ENCODE measurements at regions not wholly inside any gene's neighbourhood (a gene's known extent, or its start where the extent isn't known, plus 50 kb on each side); places are given as distances from the start of the nearest gene placed in this dataset.
"Not testable (repeated sequence)": the region's sequence is repeated elsewhere in the genome, so short reads cannot be mapped to it uniquely, and the experiment has no call there.

DNA sequence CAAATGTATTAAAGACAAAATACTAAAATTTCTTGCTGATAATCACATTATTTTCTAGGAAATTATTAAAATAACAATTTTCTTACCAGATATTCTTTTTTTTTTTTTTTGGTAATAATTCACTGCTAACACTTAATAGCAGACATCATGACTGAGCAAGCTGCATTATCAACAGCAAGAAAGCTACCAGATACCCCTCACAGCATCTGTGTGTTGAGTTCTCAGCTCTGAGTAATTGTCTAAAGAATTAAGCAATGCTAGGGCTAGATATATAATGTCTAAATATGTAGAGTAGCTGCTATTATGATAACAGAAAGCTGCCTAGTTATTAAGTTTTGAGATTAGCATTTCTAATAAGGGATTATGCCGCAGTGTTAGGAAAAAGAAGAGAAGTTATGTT is 754.3 kb upstream of the PKDCC start:
- H3K4me1 Mint-ChIP-seq (ENCODE audit: low read depth), result no peaks in the 10 kb centered on the region
- H3K27ac Mint-ChIP-seq, result no peak overlapping the region
- H3K36me3 Mint-ChIP-seq (ENCODE audit: low read depth), result no peaks in the 10 kb centered on the region
- peaks cover 18% of the 10 kb centered on the region for H3K9me3 Mint-ChIP-seq
- H3K27me3 Mint-ChIP-seq, result no peaks in the 10 kb centered on the region
- intact Hi-C loops (cut with micrococcal nuclease), result no loop called here
- H3K4me3 Mint-ChIP-seq, result no peak overlapping the region

DNA sequence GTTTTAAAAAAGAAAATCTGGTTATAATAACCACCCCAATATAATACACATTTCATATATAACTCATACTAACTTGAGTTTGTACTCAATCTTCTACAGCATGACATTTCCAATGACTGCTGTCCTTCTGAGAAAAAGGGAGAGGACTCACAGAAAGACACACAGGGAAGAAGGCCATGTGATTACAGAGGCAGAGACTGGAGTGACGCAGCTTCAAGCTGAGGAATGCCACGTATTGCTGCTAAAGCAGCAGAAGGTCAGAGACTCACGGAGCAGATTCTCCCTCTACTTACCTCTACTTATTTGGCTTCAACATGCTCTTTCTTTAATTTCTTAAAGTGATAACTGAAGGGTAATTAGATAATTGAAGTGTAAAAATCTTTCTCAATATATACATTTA is 753.5 kb upstream of the PKDCC start:
- no peaks in the 10 kb centered on the region for H3K4me1 Mint-ChIP-seq (ENCODE audit: low read depth)
- no peaks in the 10 kb centered on the region for H3K27me3 Mint-ChIP-seq
- peaks cover 9% of the 10 kb centered on the region for H3K9me3 Mint-ChIP-seq
- no peak overlapping the region for H3K4me3 Mint-ChIP-seq
- H3K36me3 Mint-ChIP-seq (ENCODE audit: low read depth), result no peaks in the 10 kb centered on the region
- intact Hi-C loops (cut with micrococcal nuclease), result no loop called here
- no peak overlapping the region for H3K27ac Mint-ChIP-seq

DNA sequence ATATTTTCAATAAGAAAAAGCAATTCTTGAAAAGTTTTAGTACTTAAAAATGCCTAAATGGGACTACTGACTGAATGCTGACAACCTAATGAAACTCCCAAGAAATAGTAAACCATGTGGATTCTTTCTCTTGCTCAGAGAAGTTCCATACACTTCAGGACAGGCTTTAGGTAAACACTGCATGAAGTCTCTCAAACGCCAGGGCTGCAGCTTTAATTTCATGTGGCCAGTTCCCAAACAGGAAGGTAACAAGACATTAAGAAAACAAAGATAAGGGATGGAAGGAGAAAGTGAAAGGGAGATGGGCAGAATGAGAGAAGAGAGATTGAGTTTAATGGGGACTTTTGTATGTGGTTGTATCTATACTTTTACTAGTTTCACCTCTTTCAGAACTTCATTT is 734.7 kb upstream of the PKDCC start:
- Mint-ChIP-seq H3K4me3 (no peak overlapping the region), H3K9me3 (peaks cover 9% of the 10 kb centered on the region), H3K36me3 (ENCODE audit: low read depth) (no peaks in the 10 kb centered on the region), H3K27ac (no peak overlapping the region), H3K27me3 (no peaks in the 10 kb centered on the region), H3K4me1 (ENCODE audit: low read depth) (no peaks in the 10 kb centered on the region)
- intact Hi-C loops (cut with micrococcal nuclease), result no loop called here

DNA sequence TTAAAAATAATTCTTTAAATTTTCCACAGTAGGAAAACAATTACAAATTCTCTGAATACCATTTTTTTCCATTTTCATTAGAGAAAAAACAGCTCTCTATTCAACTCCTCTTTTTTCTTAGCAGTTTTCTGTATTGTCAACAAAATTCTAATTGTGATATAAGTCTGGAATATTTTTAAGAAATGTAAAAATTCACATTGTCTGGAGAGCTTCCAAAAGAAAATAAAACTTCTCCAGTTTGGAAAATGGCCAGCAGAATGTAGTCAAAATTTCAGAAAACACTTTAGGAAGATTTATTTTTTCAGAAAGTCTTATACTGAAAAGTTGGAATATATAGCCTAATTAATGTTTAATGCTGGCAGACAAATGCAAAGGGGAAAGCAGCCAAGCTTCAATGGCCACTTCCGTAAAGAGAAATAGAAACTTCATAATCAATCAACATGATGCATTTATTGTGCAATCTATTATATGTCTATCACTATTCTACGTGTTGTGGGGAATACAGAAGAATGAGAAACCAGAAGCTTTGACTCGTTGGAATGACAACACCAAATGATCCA is 733.2 kb upstream of the PKDCC start:
- Mint-ChIP-seq H3K9me3 (peaks cover 9% of the 10 kb centered on the region), H3K4me3 (no peak overlapping the region), H3K4me1 (ENCODE audit: low read depth) (no peaks in the 10 kb centered on the region), H3K27me3 (no peaks in the 10 kb centered on the region), H3K36me3 (ENCODE audit: low read depth) (no peaks in the 10 kb centered on the region), H3K27ac (no peak overlapping the region)
- intact Hi-C loops (cut with micrococcal nuclease), result no loop called here

DNA sequence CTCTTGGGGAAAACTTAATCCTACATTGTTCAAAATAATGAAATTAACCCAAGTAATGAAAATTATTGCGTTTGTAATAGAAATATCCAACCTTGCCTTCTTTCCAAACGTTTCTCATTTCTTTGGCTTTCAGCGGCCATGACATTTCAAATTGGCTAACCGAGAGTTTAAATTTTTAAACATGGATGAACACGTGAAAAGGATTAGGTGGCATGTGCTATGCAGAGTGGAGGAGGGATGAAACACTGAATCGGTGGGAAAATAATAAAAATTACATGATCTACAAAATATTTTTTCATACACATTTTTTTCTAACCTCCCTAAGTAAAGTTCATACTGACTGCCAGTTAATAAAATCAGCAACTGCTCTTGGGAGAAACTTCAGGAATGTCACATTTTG is 728.4 kb upstream of the PKDCC start:
- H3K27me3 Mint-ChIP-seq, result no peaks in the 10 kb centered on the region
- peaks cover 17% of the 10 kb centered on the region for H3K9me3 Mint-ChIP-seq
- H3K27ac Mint-ChIP-seq, result no peak overlapping the region
- no peak overlapping the region for H3K4me3 Mint-ChIP-seq
- H3K36me3 Mint-ChIP-seq (ENCODE audit: low read depth), result no peaks in the 10 kb centered on the region
- intact Hi-C loops (cut with micrococcal nuclease), result no loop called here
- no peaks in the 10 kb centered on the region for H3K4me1 Mint-ChIP-seq (ENCODE audit: low read depth)

DNA sequence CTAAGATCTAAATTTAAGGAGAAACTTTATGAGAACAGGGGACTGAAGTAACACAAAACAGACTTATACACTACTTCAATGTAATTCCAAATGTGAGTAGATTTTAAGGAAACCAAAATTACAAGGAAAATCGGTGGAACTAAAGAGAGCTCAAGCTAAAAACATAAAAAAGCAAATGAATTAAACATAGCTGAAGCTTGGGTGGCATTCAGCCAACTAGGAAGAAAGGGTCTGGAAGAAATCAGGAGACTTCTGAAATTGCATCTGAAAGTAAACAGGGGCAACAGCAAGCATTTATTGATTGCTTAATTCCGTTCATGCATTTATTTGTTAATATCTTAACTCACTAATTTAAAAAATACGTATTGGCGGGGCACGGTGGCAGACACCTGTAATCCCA is 727.3 kb upstream of the PKDCC start:
- no peaks in the 10 kb centered on the region for H3K27me3 Mint-ChIP-seq
- intact Hi-C loops (cut with micrococcal nuclease), result no loop called here
- no peaks in the 10 kb centered on the region for H3K36me3 Mint-ChIP-seq (ENCODE audit: low read depth)
- H3K4me3 Mint-ChIP-seq, result no peak overlapping the region
- H3K9me3 Mint-ChIP-seq, result peaks cover 16% of the 10 kb centered on the region
- H3K4me1 Mint-ChIP-seq (ENCODE audit: low read depth), result no peaks in the 10 kb centered on the region
- H3K27ac Mint-ChIP-seq, result no peak overlapping the region

DNA sequence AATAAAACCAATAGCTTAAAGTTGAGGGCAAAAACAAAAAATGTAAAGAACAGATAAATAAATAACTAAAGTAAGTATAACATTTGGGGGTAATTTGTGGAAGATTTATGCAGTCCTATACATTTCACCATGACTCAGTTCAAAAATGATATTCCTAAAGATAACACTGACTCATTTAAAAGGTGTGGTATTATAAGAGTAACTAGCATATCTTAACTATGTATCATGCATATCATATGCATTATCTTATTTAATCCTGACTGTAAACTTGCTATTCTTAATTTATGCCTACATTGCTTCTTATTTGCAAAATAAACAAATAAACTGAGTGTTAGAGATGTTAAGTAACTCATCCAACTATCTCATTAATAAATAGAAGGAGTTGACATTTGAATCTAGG is 726.5 kb upstream of the PKDCC start:
- Mint-ChIP-seq H3K4me1 (ENCODE audit: low read depth) (no peaks in the 10 kb centered on the region), H3K9me3 (peaks cover 8% of the 10 kb centered on the region), H3K4me3 (no peak overlapping the region), H3K36me3 (ENCODE audit: low read depth) (no peaks in the 10 kb centered on the region), H3K27me3 (no peaks in the 10 kb centered on the region), H3K27ac (no peak overlapping the region)
- intact Hi-C loops (cut with micrococcal nuclease), result no loop called here

DNA sequence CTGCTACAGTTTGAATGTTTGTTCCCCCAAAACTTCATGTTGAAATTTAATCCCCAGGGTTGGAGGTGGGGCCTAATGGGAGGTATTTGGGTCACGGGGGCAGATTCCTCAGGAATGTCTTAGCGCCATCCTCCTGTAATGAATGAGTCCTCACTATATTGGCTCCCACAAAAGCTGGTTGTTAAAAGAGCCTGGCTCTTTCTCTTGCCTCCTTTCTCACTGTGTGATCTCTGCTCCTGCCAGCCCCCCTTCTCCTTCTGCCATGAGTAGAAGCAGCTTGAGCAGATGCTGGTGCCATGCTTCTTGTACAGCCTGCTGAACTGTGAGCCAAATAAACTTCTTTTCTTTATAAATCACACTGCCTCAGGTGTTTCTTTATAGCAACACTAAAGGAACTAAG is 721.0 kb upstream of the PKDCC start:
- Mint-ChIP-seq H3K27me3 (no peaks in the 10 kb centered on the region), H3K4me1 (ENCODE audit: low read depth) (no peaks in the 10 kb centered on the region), H3K4me3 (no peak overlapping the region), H3K9me3 (no peaks in the 10 kb centered on the region), H3K27ac (no peak overlapping the region), H3K36me3 (ENCODE audit: low read depth) (no peaks in the 10 kb centered on the region)
- intact Hi-C loops (cut with micrococcal nuclease), result no loop called here

DNA sequence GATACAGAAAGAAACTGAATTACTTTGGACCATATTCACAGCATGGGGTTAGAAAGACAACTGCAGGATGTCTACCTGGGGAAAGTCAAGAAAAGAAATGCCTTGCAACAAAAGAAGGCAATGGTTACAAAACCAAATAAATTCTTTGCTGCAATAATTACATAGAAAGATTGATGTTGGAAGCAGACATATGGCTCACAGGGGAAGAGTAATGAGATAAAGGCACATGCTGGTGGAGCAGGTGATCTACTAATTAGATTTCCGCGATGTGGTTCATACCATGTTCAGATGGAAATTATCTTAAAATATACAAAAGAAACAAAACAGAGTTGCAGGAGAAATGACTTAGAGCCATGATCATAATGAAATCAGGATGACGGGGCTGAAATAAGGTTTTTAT is 718.8 kb upstream of the PKDCC start:
- Mint-ChIP-seq H3K9me3 (peaks cover 12% of the 10 kb centered on the region), H3K4me1 (ENCODE audit: low read depth) (no peaks in the 10 kb centered on the region), H3K36me3 (ENCODE audit: low read depth) (no peaks in the 10 kb centered on the region), H3K27ac (no peak overlapping the region), H3K27me3 (no peaks in the 10 kb centered on the region), H3K4me3 (no peak overlapping the region)
- intact Hi-C loops (cut with micrococcal nuclease), result no loop called here

DNA sequence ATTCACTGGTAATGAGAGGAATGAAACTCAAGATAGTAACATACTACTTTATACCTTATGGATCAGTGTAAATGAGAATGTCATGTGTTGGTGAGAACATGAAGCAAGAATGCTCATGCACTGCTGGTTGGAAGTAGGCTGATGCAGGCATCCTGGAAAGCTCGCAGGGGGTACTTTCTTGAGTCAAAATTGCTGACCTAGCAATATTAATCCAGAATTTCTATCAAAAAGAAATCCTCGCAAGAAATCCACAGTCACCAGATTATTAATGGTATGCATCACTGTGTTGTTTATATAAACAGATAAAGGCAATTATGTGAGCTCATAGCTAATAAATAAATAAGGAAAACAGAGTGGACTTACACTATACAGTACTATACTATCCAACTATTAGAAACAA is 713.7 kb upstream of the PKDCC start:
- no peaks in the 10 kb centered on the region for H3K4me1 Mint-ChIP-seq (ENCODE audit: low read depth)

DNA sequence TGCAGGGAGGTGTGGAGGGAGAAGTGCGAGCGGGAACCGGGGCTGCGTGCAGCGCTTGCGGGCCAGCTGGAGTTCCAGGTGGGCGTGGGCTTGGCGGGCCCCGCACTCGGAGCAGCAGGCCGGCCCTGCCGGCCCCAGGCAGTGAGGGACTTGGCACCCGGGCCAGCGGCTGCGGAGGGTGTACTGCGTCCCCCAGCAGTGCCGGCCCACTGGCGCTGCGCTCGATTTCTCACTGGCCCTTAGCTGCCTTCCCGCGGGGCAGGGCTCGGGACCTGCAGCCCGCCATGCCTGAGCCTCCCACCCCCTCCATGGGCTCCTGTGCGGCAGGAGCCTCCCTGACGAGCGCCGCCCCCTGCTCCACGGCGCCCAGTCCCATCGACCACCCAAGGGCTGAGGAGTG is 712.2 kb upstream of the PKDCC start:
- peaks cover 18% of the 10 kb centered on the region for H3K9me3 Mint-ChIP-seq
- H3K27me3 Mint-ChIP-seq; intact Hi-C loops (cut with micrococcal nuclease); H3K36me3 Mint-ChIP-seq (ENCODE audit: low read depth); H3K27ac Mint-ChIP-seq; H3K4me1 Mint-ChIP-seq (ENCODE audit: low read depth); H3K4me3 Mint-ChIP-seq: not testable (repeated sequence)

More for the DNA sequence above, 713.7 kb upstream of the PKDCC start:
- Mint-ChIP-seq H3K9me3 (peaks cover 18% of the 10 kb centered on the region), H3K36me3 (ENCODE audit: low read depth) (no peaks in the 10 kb centered on the region), H3K27ac (no peak overlapping the region), H3K4me3 (no peak overlapping the region), H3K27me3 (no peaks in the 10 kb centered on the region)
- intact Hi-C loops (cut with micrococcal nuclease), result no loop called here

DNA sequence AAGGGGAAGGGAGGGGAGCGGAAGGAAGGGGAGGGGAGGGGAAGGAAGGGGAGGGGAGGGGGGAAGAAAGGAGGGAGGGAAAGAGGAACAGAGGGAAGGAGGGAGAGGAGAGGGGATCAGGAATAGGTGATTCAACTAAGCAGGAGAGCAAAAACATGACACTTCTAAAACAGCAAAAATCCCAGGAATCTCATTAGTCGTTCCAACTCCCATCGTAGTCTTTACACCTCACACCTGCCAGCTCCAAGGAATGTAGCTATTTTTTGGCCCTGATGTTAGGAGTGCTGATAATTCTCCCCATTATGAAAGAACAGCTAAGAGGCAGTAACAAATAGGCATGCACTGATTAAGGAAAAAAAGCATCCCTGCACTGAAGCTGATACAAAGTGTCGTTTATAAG is 709.9 kb upstream of the PKDCC start:
- intact Hi-C loops (cut with micrococcal nuclease), result no loop called here
- H3K4me1 Mint-ChIP-seq (ENCODE audit: low read depth), result no peaks in the 10 kb centered on the region
- no peak overlapping the region for H3K4me3 Mint-ChIP-seq
- H3K36me3 Mint-ChIP-seq (ENCODE audit: low read depth), result no peaks in the 10 kb centered on the region
- peaks cover 8% of the 10 kb centered on the region for H3K9me3 Mint-ChIP-seq
- H3K27ac Mint-ChIP-seq, result no peak overlapping the region
- H3K27me3 Mint-ChIP-seq, result no peaks in the 10 kb centered on the region

DNA sequence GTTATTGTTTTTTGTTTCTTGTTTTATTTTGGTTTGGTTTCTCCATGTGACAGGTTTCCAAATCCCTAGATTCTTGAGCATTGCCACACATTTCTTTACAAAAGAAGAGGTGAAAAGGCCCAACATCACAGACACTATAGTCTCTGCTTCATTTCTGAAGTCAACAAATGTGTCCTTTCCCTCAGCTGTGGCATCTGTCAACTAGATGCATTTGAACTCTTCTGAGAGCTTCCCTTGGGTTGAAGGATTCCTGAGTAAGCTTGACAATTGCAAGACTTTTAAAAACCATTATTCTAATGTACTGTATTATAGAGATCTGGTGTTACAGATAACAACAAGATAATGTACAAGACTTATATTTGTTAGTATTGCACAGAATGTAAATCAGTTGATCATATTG is 703.3 kb upstream of the PKDCC start:
- H3K4me1 Mint-ChIP-seq (ENCODE audit: low read depth), result no peaks in the 10 kb centered on the region
- H3K36me3 Mint-ChIP-seq (ENCODE audit: low read depth), result no peaks in the 10 kb centered on the region
- no peaks in the 10 kb centered on the region for H3K27me3 Mint-ChIP-seq
- H3K4me3 Mint-ChIP-seq, result no peak overlapping the region
- no peak overlapping the region for H3K27ac Mint-ChIP-seq
- intact Hi-C loops (cut with micrococcal nuclease), result no loop called here
- H3K9me3 Mint-ChIP-seq, result no peaks in the 10 kb centered on the region

DNA sequence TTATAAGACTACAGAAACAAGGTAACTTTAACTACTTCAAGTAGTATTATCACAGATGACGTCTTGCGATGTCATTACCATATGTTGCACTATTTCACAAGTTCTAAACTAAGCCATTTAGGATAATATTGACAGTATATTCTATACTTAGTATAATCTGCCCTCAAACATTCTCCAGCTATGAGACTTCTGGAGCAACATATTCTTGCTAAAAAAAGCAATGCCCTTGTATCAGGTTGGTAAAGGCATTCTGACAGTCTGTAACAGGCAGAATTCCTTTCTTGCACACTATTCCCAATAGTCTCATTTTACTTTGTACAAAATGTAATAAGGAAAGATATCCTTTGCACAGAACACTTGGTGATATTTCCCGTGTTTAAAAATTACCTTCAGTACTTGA is 694.8 kb upstream of the PKDCC start:
- no peaks in the 10 kb centered on the region for H3K27me3 Mint-ChIP-seq
- intact Hi-C loops (cut with micrococcal nuclease), result no loop called here
- H3K36me3 Mint-ChIP-seq (ENCODE audit: low read depth), result no peaks in the 10 kb centered on the region
- H3K4me3 Mint-ChIP-seq, result no peak overlapping the region
- H3K27ac Mint-ChIP-seq, result no peak overlapping the region
- peaks cover 10% of the 10 kb centered on the region for H3K9me3 Mint-ChIP-seq
- no peaks in the 10 kb centered on the region for H3K4me1 Mint-ChIP-seq (ENCODE audit: low read depth)

DNA sequence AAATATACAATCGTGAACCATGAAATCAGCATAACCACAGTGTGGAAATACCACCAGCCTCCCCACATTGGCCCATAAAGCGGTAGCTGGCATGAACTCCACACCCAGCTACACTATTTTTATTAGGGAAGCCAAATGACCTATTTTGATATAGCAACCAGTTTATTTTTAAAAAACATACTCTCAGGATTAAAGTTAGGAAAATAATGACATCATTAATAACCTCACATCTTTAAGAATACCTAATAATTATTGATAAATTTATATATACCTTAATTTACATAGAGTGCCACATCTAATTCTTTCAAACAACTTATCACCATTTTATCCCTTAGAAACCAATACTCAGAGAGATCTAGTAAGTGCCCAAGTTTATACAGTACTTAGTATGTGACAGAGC is 692.0 kb upstream of the PKDCC start:
- Mint-ChIP-seq H3K4me1 (ENCODE audit: low read depth) (no peaks in the 10 kb centered on the region), H3K4me3 (no peak overlapping the region), H3K27me3 (no peaks in the 10 kb centered on the region), H3K36me3 (ENCODE audit: low read depth) (no peaks in the 10 kb centered on the region), H3K9me3 (peaks cover 19% of the 10 kb centered on the region), H3K27ac (no peak overlapping the region)
- intact Hi-C loops (cut with micrococcal nuclease), result no loop called here
